IPS-15b (cell line): ENCODE measurements at regions not wholly inside any gene's neighbourhood (a gene's known extent, or its start where the extent isn't known, plus 50 kb on each side); places are given as distances from the start of the nearest gene placed in this dataset.

Experiments used
- H3K27me3 ChIP-seq: one replicate; pipeline ENCODE4 v1.6.1; 2013; ENCODE audit warnings: low read length; ENCODE audit not compliant: control insufficient read depth, insufficient read depth
- H3K36me3 ChIP-seq: one replicate; pipeline ENCODE4 v1.6.1; 2013; ENCODE audit warnings: low read length; ENCODE audit not compliant: control insufficient read depth, insufficient read depth
- H3K4me1 ChIP-seq: one replicate; pipeline ENCODE4 v1.6.1; 2013; ENCODE audit warnings: mild to moderate bottlenecking, low read length; ENCODE audit not compliant: control insufficient read depth, insufficient read depth
- H3K4me3 ChIP-seq: one replicate; pipeline ENCODE4 v1.5.1; 2013; ENCODE audit warnings: low read depth, low read length
- H3K9ac ChIP-seq: one replicate; pipeline ENCODE4 v1.6.1; 2013; ENCODE audit warnings: low read depth, mild to moderate bottlenecking, low read length
- H3K9me3 ChIP-seq: one replicate; pipeline ENCODE4 v1.6.1; 2013; ENCODE audit warnings: mild to moderate bottlenecking, low read length; ENCODE audit not compliant: control insufficient read depth, insufficient read depth

DNA sequence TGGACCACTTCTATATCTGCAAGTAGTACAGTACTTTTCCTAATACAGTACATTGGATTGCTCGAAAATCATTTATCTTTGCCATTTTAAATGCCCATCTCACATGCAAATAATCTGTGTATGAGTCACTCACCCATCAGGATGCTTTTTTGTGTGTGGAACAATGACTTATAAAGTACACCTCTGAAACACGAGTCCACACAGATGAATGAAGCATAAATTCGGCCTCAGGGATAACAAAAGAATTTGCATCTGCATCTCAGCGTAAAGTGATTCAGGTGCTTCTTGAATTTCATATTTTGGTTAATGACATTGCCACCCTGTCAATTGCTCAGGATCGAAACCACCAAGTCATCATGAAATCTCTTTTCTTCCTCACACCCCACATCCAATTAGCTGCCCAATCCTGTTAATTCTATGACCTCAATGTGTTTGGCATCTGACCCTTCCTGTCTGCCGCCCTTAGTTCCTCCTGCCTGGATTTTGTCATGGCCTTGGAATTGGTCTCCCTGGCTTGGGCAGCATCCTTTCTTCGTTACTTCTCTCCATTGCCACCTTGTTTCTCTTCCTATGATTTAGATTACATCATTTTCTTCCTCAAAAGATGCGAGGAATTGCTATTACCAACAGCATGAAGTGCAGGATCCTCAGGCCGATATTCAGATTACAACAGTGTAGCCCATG lies 161.6 kb upstream of the MID1 start:
- Histone ChIP-seq H3K27me3 (no peaks in the 10 kb centered on the region), H3K36me3 (no peaks in the 10 kb centered on the region), H3K4me3 (no peak overlapping the region), H3K9me3 (no peaks in the 10 kb centered on the region), H3K9ac (no peak overlapping the region), H3K4me1 (no peaks in the 10 kb centered on the region)

DNA sequence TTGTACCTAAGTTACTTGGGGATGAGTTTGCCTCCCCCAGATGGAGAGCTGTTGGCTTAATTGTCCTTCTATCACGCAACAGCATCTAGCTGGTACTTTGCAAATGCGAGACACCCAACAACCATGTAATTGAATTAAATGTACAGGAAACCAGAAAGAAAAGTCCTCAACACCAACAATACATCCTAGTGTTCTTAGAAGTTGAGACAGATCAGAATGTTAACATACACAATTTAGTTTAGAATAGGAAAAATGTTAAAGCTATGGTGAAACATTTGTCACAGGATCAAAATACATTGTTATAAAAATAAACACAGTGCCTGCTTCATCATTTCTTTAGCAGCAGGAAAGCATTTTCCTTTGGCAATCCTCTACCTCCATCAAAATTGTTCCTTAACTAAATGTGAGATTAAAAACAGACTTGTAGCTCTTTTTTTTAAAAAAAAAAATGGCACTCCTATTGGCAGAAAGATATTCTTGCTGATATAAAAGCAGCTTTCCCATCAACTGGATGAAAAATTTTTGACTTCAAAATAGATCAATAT lies 163.1 kb upstream of the MID1 start:
- H3K36me3 ChIP-seq = no peaks in the 10 kb centered on the region
- no peaks in the 10 kb centered on the region for H3K4me1 ChIP-seq

DNA sequence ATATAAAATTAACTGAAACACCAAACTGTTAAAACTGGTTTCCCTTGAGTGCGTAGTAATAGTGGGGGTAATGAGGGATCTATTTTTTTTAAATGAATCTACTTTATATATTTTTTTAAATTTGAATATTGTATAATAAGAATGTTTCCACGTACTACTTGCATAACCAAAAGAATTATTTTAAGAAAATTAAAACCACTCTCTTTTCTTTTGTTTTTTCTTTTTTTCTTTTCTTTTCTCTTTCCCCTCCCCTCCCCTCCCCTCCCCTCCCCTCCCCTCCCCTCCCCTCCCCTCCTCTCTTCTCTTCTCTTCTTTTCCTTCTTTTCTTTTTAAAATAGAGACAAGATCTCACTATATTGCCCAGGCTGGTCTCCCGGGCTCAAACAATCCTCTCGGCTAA lies 166.9 kb upstream of the MID1 start:
- Histone ChIP-seq H3K27me3 (no peaks in the 10 kb centered on the region), H3K4me3 (no peak overlapping the region), H3K9me3 (peaks cover 4% of the 10 kb centered on the region), H3K9ac (no peak overlapping the region), H3K36me3 (no peaks in the 10 kb centered on the region), H3K4me1 (no peaks in the 10 kb centered on the region)

More for the DNA sequence above, 163.1 kb upstream of the MID1 start:
- Histone ChIP-seq H3K4me3 (no peak overlapping the region), H3K27me3 (no peaks in the 10 kb centered on the region), H3K9me3 (no peaks in the 10 kb centered on the region), H3K9ac (no peak overlapping the region)

DNA sequence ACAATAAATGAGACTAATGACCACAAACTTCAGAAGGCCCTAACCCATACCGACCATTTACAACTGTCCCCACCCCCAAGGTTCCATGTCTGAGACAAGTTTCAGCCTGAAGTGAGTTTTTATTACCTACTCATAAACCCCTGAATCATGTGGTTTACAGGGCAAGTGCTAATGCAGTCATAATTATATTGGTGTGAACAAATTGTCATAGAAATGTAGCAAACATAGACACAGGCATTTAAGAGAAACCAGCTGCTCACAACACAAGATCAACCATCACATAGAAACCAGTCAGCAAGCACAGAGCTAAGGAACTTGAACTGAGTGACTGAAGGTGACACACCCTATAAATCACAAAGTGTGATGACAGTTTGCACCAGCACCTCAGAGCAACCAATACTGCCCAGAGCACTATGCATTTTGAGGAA lies 173.8 kb upstream of the MID1 start:
- H3K27me3 ChIP-seq = no peaks in the 10 kb centered on the region
- H3K36me3 ChIP-seq = no peaks in the 10 kb centered on the region
- H3K4me1 ChIP-seq = peaks cover 2% of the 10 kb centered on the region
- no peak overlapping the region for H3K4me3 ChIP-seq
- H3K9ac ChIP-seq = no peak overlapping the region
- peaks cover 4% of the 10 kb centered on the region for H3K9me3 ChIP-seq

DNA sequence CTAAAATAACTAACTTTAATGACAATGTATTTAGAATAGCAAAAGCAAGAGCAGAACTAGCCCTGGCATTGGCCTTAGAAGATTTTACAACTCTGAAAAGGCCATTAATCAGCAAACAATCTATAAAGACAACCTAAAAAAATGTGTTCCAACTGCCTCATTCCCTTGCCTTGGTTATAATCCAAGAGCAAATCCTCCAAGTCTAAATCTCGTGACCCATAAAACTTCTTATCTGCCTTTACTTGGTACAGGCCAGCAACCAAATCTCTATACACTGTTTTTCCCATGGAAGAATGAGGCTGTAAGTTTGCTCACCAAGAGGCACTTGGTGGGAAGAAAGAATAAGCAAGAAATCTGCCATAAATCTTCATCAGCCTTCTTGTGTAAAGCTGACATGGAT lies 175.3 kb upstream of the MID1 start:
- peaks cover 2% of the 10 kb centered on the region for H3K4me1 ChIP-seq
- H3K36me3 ChIP-seq = no peaks in the 10 kb centered on the region
- no peaks in the 10 kb centered on the region for H3K9me3 ChIP-seq
- no peak overlapping the region for H3K9ac ChIP-seq
- no peaks in the 10 kb centered on the region for H3K27me3 ChIP-seq
- no peak overlapping the region for H3K4me3 ChIP-seq

DNA sequence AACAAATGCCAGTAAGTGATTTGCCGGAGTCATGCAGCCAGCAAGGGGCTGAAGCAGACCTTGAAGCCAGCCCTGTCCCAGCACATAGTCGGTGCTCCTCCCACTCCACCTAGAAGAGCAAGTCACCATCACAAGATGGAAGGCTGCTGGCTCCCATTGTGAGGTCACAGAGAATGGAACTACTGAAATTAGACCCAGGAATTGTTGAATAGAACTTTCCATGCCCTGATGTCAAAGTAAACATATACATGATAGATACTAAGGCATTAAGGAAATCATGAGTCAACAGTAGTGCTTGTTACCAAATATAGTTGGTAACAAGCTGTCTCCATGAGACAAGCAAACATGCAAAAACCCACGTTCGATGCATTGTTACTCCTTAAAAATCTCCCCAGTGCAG lies 177.1 kb upstream of the MID1 start:
- H3K4me1 ChIP-seq = peaks cover 2% of the 10 kb centered on the region
- H3K9me3 ChIP-seq = no peaks in the 10 kb centered on the region

DNA sequence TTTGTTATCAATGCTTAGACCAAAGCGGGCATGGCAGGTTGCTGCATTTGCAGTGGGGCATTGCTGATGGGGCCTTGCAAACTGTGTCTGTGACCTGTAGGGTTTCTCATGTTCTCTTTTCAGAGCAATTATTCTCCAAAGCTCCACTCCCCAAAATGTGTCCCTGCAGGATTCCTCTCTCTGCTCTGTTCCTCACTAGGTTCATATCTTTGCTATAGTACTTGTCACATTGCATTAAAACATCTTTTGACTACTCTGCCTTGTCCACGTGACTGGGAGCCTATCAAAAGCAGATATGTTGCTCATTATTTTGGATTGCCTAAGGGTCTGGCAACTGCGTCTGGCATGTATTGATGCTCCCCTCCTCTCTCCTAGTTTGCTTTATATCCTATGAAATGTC lies 177.7 kb upstream of the MID1 start:
- no peaks in the 10 kb centered on the region for H3K36me3 ChIP-seq
- no peak overlapping the region for H3K4me3 ChIP-seq
- no peak overlapping the region for H3K9ac ChIP-seq
- H3K9me3 ChIP-seq = no peaks in the 10 kb centered on the region
- H3K4me1 ChIP-seq = peaks cover 2% of the 10 kb centered on the region
- H3K27me3 ChIP-seq = no peaks in the 10 kb centered on the region

More for the DNA sequence above, 177.1 kb upstream of the MID1 start:
- Histone ChIP-seq H3K9ac (no peak overlapping the region), H3K27me3 (no peaks in the 10 kb centered on the region), H3K4me3 (no peak overlapping the region), H3K36me3 (no peaks in the 10 kb centered on the region)

DNA sequence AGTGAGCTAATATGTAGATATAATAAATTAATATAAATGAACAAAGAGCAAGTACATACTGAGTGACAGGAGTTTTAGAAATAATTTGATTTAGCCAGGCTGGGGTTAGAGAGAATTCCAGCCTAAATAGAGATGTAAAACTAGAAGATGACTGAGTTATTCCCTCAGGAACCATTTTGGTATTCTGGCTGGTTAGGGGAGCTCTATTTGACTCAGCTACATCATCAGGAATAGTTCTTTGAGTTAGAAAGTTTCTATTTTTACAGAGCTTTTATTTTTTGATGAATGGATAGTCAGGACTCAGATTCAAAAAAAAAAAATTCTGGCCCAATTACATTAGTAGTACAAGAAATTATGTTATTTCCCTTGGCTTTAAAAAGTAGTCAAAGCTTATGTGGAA lies 180.4 kb upstream of the MID1 start:
- H3K4me3 ChIP-seq = no peak overlapping the region
- H3K27me3 ChIP-seq = no peaks in the 10 kb centered on the region

DNA sequence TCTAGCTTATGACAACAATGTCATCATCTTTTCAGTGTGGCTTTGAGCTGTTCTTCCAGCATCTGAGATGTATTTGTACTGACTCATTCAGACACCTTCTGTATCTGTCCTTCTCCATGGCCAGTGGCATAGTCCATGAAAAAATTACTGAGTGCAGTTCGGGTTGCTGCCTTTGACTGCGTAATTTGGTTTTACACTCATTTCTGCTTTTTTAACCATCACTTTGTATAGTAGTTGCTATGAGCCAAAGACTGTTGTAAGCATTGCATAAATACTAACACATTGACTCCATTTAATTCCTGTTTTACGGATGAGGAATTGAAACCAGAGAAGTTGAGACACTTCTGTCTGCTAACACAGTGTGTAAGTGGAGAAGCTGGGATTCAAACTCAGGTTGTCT lies 190.7 kb upstream of the MID1 start:
- H3K9ac ChIP-seq = no peak overlapping the region
- H3K27me3 ChIP-seq = no peaks in the 10 kb centered on the region
- H3K4me1 ChIP-seq = no peaks in the 10 kb centered on the region
- H3K9me3 ChIP-seq = no peaks in the 10 kb centered on the region
- no peak overlapping the region for H3K4me3 ChIP-seq
- no peaks in the 10 kb centered on the region for H3K36me3 ChIP-seq

More for the DNA sequence above, 180.4 kb upstream of the MID1 start:
- Histone ChIP-seq H3K9me3 (no peaks in the 10 kb centered on the region), H3K36me3 (no peaks in the 10 kb centered on the region), H3K4me1 (peaks cover 2% of the 10 kb centered on the region), H3K9ac (no peak overlapping the region)

DNA sequence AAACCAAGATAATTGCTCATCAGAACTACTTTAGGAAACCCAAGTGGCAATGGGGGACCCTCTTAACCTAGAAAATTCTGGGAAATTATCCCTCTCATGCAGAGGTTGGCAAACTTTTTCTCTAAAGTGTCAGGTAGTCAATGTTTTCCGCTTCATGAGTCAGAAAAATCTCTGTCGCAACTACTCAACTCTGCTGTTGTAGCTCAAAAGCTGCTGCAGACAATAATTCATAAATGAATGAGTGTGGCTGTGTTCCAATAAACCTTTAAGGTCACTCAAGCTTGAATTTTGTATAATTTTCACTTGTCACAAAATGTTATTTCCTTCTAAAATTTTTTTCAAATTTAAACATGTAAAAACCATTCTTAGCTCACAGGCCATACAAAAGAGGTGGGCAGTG lies 193.4 kb upstream of the MID1 start:
- Histone ChIP-seq H3K4me3 (no peak overlapping the region), H3K9ac (no peak overlapping the region), H3K4me1 (no peaks in the 10 kb centered on the region), H3K36me3 (no peaks in the 10 kb centered on the region), H3K9me3 (no peaks in the 10 kb centered on the region), H3K27me3 (no peaks in the 10 kb centered on the region)

DNA sequence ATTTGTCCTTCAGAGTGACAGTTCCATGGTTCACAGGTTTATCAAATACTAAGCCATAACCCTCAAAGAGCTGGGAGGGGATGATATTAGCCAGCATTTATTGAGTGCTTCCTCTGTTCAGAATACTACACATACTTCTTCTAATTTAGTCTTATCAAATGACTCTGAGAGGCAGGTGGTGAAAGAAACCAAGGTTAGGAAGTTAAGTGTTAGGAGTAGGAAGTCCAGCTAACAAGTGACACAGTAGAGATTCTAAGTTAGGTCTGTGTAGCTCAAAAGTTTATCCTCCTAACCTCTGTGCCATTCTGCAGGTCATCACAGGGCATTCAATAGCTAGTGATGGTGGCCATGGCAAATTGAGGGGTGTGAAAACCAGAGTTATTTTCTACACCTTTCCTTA lies 198.3 kb upstream of the MID1 start:
- no peak overlapping the region for H3K4me3 ChIP-seq
- no peaks in the 10 kb centered on the region for H3K27me3 ChIP-seq
- no peak overlapping the region for H3K9ac ChIP-seq
- H3K36me3 ChIP-seq = no peaks in the 10 kb centered on the region
- no peaks in the 10 kb centered on the region for H3K9me3 ChIP-seq
- H3K4me1 ChIP-seq = no peaks in the 10 kb centered on the region

DNA sequence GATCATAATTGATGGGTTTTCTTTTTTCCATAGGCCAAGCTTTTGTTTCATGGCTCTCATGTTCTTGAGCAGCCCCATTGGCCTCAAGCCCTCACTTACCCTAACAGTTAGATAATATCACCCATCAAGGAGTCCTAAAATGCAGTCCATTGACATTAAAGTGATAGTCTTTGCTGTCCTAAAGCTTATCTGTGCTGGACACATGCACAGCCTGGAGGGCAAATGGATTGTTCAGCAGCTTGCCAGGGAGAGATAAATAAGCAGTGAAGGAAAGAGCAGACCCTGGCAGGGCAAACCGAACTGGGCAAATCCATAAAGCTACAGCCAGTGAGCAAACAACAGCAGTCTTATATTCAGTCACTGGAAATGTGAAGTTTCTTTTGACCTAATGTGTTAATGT lies 199.6 kb upstream of the MID1 start:
- no peak overlapping the region for H3K9ac ChIP-seq
- no peaks in the 10 kb centered on the region for H3K27me3 ChIP-seq
- no peaks in the 10 kb centered on the region for H3K36me3 ChIP-seq
- no peaks in the 10 kb centered on the region for H3K9me3 ChIP-seq
- H3K4me1 ChIP-seq = no peaks in the 10 kb centered on the region
- no peak overlapping the region for H3K4me3 ChIP-seq
